Endothelial cell of umbilical vein (primary cell): ENCODE measurements at regions not wholly inside any gene's neighbourhood (a gene's known extent, or its start where the extent isn't known, plus 50 kb on each side); places are given as distances from the start of the nearest gene placed in this dataset.

ENCODE experiments used
- BruUV-seq: library from RNA; stranded (reverse); fragments of 400-500 nt; replicated peaks from 2 replicates; lab custom pipeline; 2021; lab: Mats Ljungman, UMichigan
- CTCF ChIA-PET: fragments of 300-600, 350-600 bp; sonication (Branson Sonifier 250); formaldehyde crosslinking; loops from one replicate; lab custom pipeline; 2021; ENCODE audit warnings: antibody characterized with exemption, inconsistent platforms; lab: Charles Lee
- POLR2A ChIA-PET: fragments of 300-600, 350-600 bp; sonication (Branson Sonifier 250); formaldehyde crosslinking; loops from one replicate; lab custom pipeline; 2021; ENCODE audit warnings: antibody characterized with exemption, inconsistent platforms; lab: Charles Lee
- DNase-seq: peaks from one replicate; pipeline ENCODE4 v3.0.0-alpha.2; 2011; ENCODE audit warnings: low read depth, low spot score
- FAIRE-seq: peaks from 2 replicates; lab custom pipeline; 2011; peaks lifted over from hg19 to GRCh38; lab: Jason Lieb, UNC
- H2AFZ ChIP-seq: 2 replicates; pipeline ENCODE4 v1.6.0; 2012; ENCODE audit warnings: low read depth, low read length, control low read depth, inconsistent platforms
- H3K27ac ChIP-seq: 2 replicates; pipeline ENCODE4 v1.5.1; 2011; ENCODE audit warnings: low read depth, mild to moderate bottlenecking, control low read depth, low read length, moderate library complexity; ENCODE audit not compliant: insufficient read depth
- H3K27me3 ChIP-seq, 2 experiments: 2 replicates each; pipeline versions ENCODE4 v1.6.0 to v1.6.1; 2011; ENCODE audit warnings: low read length in 2 of 2, mixed read lengths in 1 of 2; ENCODE audit not compliant: control insufficient read depth in 2 of 2, insufficient read depth in 2 of 2
- H3K36me3 ChIP-seq, 2 experiments: 2 replicates in 1 of 2; 3 replicates in 1 of 2; pipeline ENCODE4 v1.5.1; 2011; ENCODE audit warnings: low read length in 2 of 2, mild to moderate bottlenecking in 1 of 2, moderate library complexity in 1 of 2; ENCODE audit not compliant: control insufficient read depth in 2 of 2, insufficient read depth in 2 of 2; ENCODE audit errors: extremely low read depth in 1 of 2
- H3K4me1 ChIP-seq: 3 replicates; pipeline ENCODE4 v1.5.1; 2011; ENCODE audit warnings: mild to moderate bottlenecking, low read length; ENCODE audit not compliant: control insufficient read depth, insufficient read depth; ENCODE audit errors: extremely low read depth
- H3K4me2 ChIP-seq: 2 replicates; pipeline ENCODE4 v1.6.1; 2011; ENCODE audit warnings: low read length, control low read depth, mixed read lengths; ENCODE audit not compliant: insufficient read depth
- H3K4me3 ChIP-seq, 3 experiments: fragments of 200-600 bp in 1 of 3; sonication (generic), shearing (Covaris generic) in 1 of 3; replicated peaks in 1 of 3; 2 replicates each; pipeline ENCODE4 v1.5.1; 2011 to 2016; ENCODE audit warnings: control low read depth in 3 of 3, low read length in 3 of 3, mild to moderate bottlenecking in 2 of 3, inconsistent platforms in 1 of 3, low read depth in 1 of 3, moderate library complexity in 1 of 3; ENCODE audit not compliant: insufficient read depth in 1 of 3
- H3K79me2 ChIP-seq: 2 replicates; pipeline ENCODE4 v1.6.0; 2012; ENCODE audit warnings: low read length, inconsistent platforms; ENCODE audit not compliant: control insufficient read depth, insufficient read depth
- H3K9ac ChIP-seq: replicated peaks from 2 replicates; pipeline ENCODE3; 2011; ENCODE audit warnings: low read length, control low read depth; ENCODE audit not compliant: insufficient read depth; ENCODE audit errors: extremely low read depth
- H3K9me1 ChIP-seq: replicated peaks from 3 replicates; pipeline ENCODE4 v1.6.0; 2011; ENCODE audit warnings: mild to moderate bottlenecking, low read length; ENCODE audit not compliant: control insufficient read depth, insufficient read depth; ENCODE audit errors: extremely low read depth
- H3K9me3 ChIP-seq: replicated peaks from 2 replicates; pipeline ENCODE4 v1.5.1; 2012; ENCODE audit warnings: low read length, inconsistent platforms; ENCODE audit not compliant: control insufficient read depth, insufficient read depth
- H4K20me1 ChIP-seq: replicated peaks from 2 replicates; pipeline ENCODE3; 2011; ENCODE audit warnings: mild to moderate bottlenecking, low read length; ENCODE audit not compliant: control insufficient read depth, insufficient read depth; ENCODE audit errors: extremely low read depth
- CTCF ChIP-seq, 2 donors: IDR thresholded peaks; 1 replicate in 1 of 2; 2 replicates in 1 of 2; pipeline ENCODE4 v1.5.1; 2011; ENCODE audit warnings: low read length in 2 of 2, mild to moderate bottlenecking in 2 of 2, moderate library complexity in 2 of 2, control low read depth in 1 of 2, inconsistent platforms in 1 of 2, low read depth in 1 of 2; ENCODE audit not compliant: insufficient read depth in 1 of 2; ENCODE audit errors: extremely low read depth in 1 of 2
- EZH2 ChIP-seq: IDR thresholded peaks from 2 replicates; pipeline ENCODE4 v1.6.1; 2012; ENCODE audit warnings: borderline replicate concordance, low read depth, mild to moderate bottlenecking, moderate library complexity, low read length, inconsistent platforms; ENCODE audit not compliant: severe bottlenecking
- FOS ChIP-seq: IDR thresholded peaks from 2 replicates; pipeline ENCODE4 v1.6.1; 2011; ENCODE audit warnings: mild to moderate bottlenecking, low read length, moderate library complexity, borderline replicate concordance; ENCODE audit not compliant: insufficient read depth
- GATA2 ChIP-seq: IDR thresholded peaks from 2 replicates; pipeline ENCODE4 v1.7.0; 2011; ENCODE audit warnings: low read depth, mild to moderate bottlenecking, moderate library complexity, mixed read lengths, low read length; ENCODE audit not compliant: insufficient read length, insufficient read depth
- JUN ChIP-seq: IDR thresholded peaks from 2 replicates; pipeline ENCODE4 v1.6.1; 2011; ENCODE audit warnings: borderline replicate concordance, low read depth; ENCODE audit not compliant: insufficient read length, insufficient read depth
- MAX ChIP-seq: IDR thresholded peaks from 2 replicates; pipeline ENCODE4 v1.6.1; 2011; ENCODE audit not compliant: insufficient read depth, insufficient read length
- MYC ChIP-seq: IDR thresholded peaks from one replicate; pipeline ENCODE4 v1.6.1; 2011; ENCODE audit warnings: mild to moderate bottlenecking, low read depth, low read length
- POLR2AphosphoS5 ChIP-seq: IDR thresholded peaks from 2 replicates; pipeline ENCODE4 v1.6.1; 2012; ENCODE audit warnings: low read depth, mild to moderate bottlenecking, control low read depth, low read length, moderate library complexity; ENCODE audit not compliant: insufficient read depth
- dilution Hi-C: fragments of 300-500 bp; cut with MboI; formaldehyde crosslinking; loops from one replicate; pipeline ENCODE4 v1.15.0; 2019; ENCODE audit warnings: low sequenced_read_pairs; ENCODE audit not compliant: extremely low pct_ligation_motif_present
- intact Hi-C: fragments of 100-400 bp; cut with micrococcal nuclease; formaldehyde crosslinking; loops from one replicate; pipeline ENCODE4 v1.10.0; 2022

DNA sequence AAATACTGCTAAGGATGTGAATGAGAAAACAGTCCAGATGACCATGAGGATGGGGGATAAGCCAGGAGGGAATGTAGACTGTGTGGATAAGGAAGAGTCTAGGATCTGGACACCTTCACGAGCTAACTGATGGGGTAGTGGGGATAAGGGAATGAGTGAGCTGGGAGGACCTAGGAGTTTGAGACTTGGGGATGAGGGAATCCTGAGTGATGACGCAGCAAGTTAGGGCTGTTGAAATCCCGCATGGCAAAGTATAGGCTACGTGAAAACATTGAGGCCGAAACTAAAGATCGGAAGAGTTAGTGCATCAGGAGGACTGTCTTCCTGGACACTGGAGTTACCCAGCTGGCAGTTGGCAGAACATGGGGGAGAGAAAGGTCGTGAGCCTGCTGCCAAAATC lies 129.2 kb upstream of the EEA1 start:
- ChIA-PET POLR2A (no interaction called here), CTCF (no interaction called here)
- TF ChIP-seq EZH2 (no peak), GATA2 (no peak), JUN (no peak), MAX (no peak), FOS (no peak), POLR2AphosphoS5 (no peak), CTCF (IDR thresholded peaks at IDR 0.05; ENCODE audit: extremely low read depth in 1 of 2, insufficient read depth in 1 of 2, low read depth in 1 of 2, low read length in 2 of 2) (no peak), MYC (no peak)
- dilution Hi-C loops = no loop called here
- Histone ChIP-seq H3K9me3 (no peaks in the 10 kb centered on the region), H3K9me1 (no peaks in the 10 kb centered on the region), H3K9ac (no peak overlapping the region), H2AFZ (no peak overlapping the region), H3K4me2 (no peak overlapping the region), H3K36me3 (no peaks in the 10 kb centered on the region), H3K4me1 (peaks cover 11% of the 10 kb centered on the region), H3K27me3 (peaks cover 2 to 5% of the 10 kb centered on the region in 2 experiments), H3K27ac (no peak overlapping the region), H3K4me3 (no peak overlapping the region), H3K79me2 (no peaks in the 10 kb centered on the region), H4K20me1 (no peaks in the 10 kb centered on the region)
- intact Hi-C loops = no loop called here
- no peak for FAIRE-seq
- BruUV-seq = no TSS peak
- no peak for DNase-seq
